Non-pigmented ciliary epithelial cell (primary cell): ENCODE measurements at regions not wholly inside any gene's neighbourhood (a gene's known extent, or its start where the extent isn't known, plus 50 kb on each side); places are given as distances from the start of the nearest gene placed in this dataset.
A peak's percentile ranks its signal among the peaks of the same experiment; 100 is the strongest.
"Not testable (repeated sequence)": the region's sequence is repeated elsewhere in the genome, so short reads cannot be mapped to it uniquely, and the experiment has no call there.

Source experiments
- DNase-seq: peaks from one replicate; pipeline ENCODE4 v3.0.0-alpha.2; 2010; ENCODE audit warnings: low read depth

DNA sequence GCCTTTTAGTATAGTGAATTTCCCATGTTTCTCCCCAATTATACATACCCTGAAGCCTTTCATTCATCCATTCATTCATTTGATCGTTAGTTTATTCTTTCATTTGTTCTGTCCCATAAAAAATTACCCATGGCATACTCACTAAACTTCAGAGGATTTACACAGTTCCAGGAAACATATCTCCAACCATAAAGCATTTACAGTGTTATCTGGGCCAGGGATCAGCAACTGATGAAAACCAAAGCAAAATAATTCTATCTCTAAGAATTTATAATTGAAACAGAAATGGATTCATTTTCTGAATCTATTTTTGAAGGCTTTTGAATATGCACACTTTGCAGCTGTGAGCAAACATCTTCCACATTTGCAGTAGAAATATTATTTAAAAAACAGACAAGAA is 547.7 kb downstream of the KCNJ2 start:
- DNase-seq: no peak

GRCh38 chr17:70736375-70736957 is 567.1 kb downstream of the KCNJ2 start:
- no peak for DNase-seq

GRCh38 chr17:70739065-70739464 is 569.7 kb downstream of the KCNJ2 start:
- no peak for DNase-seq

- DNase-seq: not testable (repeated sequence)
These were observed 577.2 kb downstream of the KCNJ2 start for GRCh38 chr17:70746574-70746973.

- no peak for DNase-seq
These were observed 581.7 kb downstream of the KCNJ2 start for GRCh38 chr17:70750983-70751382.

DNA sequence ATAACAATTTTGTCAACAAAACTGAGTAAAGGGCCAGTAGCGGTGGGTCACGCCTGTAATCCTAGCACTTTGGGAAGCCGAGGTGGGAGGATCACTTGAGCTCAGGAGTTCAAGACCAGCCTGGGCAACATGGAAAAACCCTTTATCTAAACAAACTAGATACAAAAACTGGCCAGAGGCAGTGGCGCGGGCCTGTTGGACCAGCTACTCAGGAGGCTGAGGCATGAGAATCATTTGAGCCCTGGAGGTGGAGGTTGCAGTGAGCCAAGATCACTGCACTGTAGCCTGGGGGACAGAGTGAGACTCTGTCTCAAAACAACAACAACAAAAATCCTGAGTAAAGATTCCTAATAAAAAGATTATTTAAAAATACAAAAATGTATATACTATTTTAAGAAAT is 583.1 kb downstream of the KCNJ2 start:
- not testable (repeated sequence) for DNase-seq

GRCh38 chr17:70752966-70753467 is 583.7 kb downstream of the KCNJ2 start:
- DNase-seq: no peak

GRCh38 chr17:70763018-70763417 is 593.7 kb downstream of the KCNJ2 start:
- no peak for DNase-seq

DNA sequence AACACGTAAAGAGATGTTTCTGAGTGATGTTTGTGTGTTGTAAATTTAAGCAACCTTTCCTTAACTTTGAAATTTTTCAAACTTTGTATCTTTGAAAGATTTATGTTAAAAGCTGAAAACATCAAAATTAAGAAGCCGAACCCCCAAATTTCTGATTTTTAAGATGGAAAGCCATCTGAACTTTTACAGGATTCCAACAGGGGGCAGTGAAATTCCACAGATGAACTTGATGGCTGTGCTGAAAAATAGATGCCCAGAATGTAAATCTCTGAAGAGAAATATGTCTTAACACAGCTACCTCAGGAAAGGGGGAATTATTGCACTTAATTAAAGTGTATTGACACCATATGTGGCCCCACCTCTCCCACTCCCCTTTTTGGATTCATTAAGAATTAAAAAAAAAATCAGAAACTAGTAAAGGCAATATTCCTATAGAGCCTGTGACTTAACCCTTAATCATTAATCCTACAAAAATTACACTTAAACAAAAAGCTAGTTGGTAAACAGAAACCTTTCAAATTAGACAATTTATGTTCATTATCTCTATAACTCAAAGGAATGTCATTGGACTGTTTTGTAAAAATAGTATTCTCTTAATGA is 597.9 kb downstream of the KCNJ2 start:
- DNase-seq: peak; percentile 15

GRCh38 chr17:70769956-70770355 is 600.6 kb downstream of the KCNJ2 start:
- DNase-seq: no peak

GRCh38 chr17:70771804-70772386 is 602.6 kb downstream of the KCNJ2 start:
- DNase-seq: no peak

DNA sequence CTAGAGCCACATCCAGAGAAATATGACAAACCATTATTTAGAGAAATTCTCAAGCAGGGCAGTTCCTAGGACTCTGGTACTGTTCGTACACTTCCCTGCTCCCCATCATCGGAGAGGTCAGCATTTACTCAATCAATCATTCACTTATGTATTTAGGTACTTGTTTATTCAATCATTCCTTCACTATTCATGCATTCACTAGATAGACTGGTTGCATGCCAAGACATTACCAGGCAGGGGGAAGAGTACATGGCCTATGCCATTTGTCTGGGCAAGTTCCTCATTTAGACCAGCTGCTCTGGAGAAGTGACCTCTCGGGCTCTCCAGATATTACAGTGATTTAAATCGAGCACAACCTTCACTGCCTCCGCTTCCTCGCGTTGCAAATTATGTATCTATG is 603.4 kb downstream of the KCNJ2 start:
- DNase-seq: no peak

GRCh38 chr17:70773258-70773657 is 603.9 kb downstream of the KCNJ2 start:
- DNase-seq: no peak

DNA sequence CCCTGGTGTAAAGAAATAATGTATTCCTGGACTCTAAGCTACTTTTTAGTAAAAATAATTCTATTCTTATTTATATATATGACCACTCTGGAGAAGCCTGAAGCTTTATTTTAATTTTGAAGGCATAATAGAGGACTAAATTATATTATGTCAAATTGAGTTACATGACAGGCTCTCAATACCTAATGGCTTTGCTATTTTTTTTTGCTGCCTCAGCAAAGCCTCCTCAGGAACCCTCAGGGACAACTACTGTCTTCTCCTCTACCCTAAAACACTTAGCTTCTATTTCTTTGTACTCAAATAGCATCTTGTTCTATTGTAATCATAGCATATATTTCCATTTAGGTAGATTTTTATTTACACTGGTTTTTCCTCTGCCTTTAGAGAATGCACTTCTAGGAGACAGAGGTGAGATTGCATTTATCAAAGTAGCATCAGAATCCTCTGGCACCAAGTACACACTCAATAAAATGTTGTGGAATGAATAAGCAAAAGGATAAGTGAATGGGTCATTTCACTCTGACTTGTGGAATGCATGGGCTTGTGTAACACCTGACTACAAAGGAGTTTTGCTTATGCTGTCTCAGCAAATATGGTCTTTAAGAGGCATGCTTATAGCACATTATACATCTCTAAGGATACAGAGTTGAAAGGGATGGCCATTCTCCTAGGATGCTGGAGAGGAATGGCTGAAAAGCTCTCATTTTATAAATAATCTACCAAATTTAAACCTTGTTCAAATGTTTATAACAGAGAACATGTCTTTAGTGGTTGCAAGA is 605.2 kb downstream of the KCNJ2 start:
- DNase-seq: no peak

DNA sequence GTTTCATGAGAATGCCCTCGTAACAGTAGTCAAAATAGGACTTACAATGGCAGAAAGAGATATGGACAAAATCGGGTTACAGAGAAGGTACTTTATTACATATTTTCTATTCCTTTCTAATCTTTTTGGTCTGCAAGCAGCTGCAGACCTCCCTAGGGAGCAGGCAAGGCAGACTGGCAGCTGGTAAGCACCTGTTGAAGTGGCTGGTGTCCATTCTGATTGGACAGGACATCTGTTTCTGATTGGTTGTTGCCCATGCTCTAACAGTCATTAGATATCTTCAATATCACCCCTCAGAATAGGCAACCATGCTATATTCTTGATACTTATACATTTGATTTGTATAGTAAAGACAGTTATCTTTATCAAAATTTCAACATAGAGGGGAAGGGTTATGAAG is 606.3 kb downstream of the KCNJ2 start:
- DNase-seq: no peak

GRCh38 chr17:70776441-70776840 is 607.1 kb downstream of the KCNJ2 start:
- no peak for DNase-seq

- DNase-seq: no peak
These were observed 610.7 kb downstream of the KCNJ2 start for GRCh38 chr17:70780031-70780430.

- DNase-seq: no peak
These were observed 616.7 kb downstream of the KCNJ2 start for GRCh38 chr17:70786081-70786480.

GRCh38 chr17:70787721-70788300 is 618.5 kb downstream of the KCNJ2 start:
- no peak for DNase-seq

GRCh38 chr17:70791748-70792443 is 622.6 kb downstream of the KCNJ2 start:
- no peak for DNase-seq

- no peak for DNase-seq
These were observed 625.4 kb downstream of the KCNJ2 start for GRCh38 chr17:70794738-70795137.

DNA sequence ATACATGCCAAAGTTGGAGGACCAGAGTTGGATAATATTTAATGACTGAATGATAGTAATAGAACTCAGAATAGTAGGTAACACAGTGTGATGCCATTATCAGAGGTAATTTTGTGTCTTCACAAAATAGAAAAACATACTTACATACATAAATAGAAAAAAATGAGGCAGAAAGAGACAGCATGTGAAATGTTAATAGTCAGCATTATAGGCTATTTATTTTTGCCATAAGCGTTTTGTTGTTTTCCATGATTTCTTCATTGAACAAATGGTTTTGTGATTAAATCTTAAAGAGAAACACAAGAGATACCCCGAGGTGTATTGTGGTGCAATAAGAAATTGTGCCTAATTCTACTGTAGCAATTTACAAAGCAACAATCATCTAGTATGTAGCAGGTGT is 626.3 kb downstream of the KCNJ2 start:
- DNase-seq: no peak
